Muscle of arm (tissue), 1 donor: ENCODE measurements at regions not wholly inside any gene's neighbourhood (a gene's known extent, or its start where the extent isn't known, plus 50 kb on each side); places are given as distances from the start of the nearest gene placed in this dataset.
"Not testable (repeated sequence)": the region's sequence is repeated elsewhere in the genome, so short reads cannot be mapped to it uniquely, and the experiment has no call there.

Experiments used
- DNase-seq: peaks from one replicate; pipeline ENCODE4 v3.0.0-alpha.2; 2013

GRCh38 chr2:242069938-242070395, 200.4 kb downstream of the RTP5 start:
- not testable (repeated sequence) for DNase-seq

- DNase-seq: not testable (repeated sequence)
Measured at GRCh38 chr2:242070726-242071125, 201.2 kb downstream of the RTP5 start.

- not testable (repeated sequence) for DNase-seq
Measured at GRCh38 chr2:242071377-242071776, 201.8 kb downstream of the RTP5 start.

- DNase-seq: not testable (repeated sequence)
Measured at GRCh38 chr2:242071936-242072335, 202.4 kb downstream of the RTP5 start.

GRCh38 chr2:242075168-242075567, 205.6 kb downstream of the RTP5 start:
- no peak for DNase-seq

GRCh38 chr2:242075696-242076095, 206.2 kb downstream of the RTP5 start:
- DNase-seq: no peak

GRCh38 chr2:242076184-242076583, 206.7 kb downstream of the RTP5 start:
- DNase-seq: not testable (repeated sequence)

GRCh38 chr2:242078426-242078825, 208.9 kb downstream of the RTP5 start:
- DNase-seq: not testable (repeated sequence)

GRCh38 chr2:242079792-242080191, 210.3 kb downstream of the RTP5 start:
- DNase-seq: not testable (repeated sequence)

GRCh38 chr2:242080575-242081214, 211.2 kb downstream of the RTP5 start:
- not testable (repeated sequence) for DNase-seq

- DNase-seq: not testable (repeated sequence)
Measured at GRCh38 chr2:242084034-242084433, 214.5 kb downstream of the RTP5 start.

- not testable (repeated sequence) for DNase-seq
Measured at GRCh38 chr2:242085024-242085674, 215.6 kb downstream of the RTP5 start.

GRCh38 chr2:242085941-242086621, 216.6 kb downstream of the RTP5 start:
- DNase-seq: peak; percentile 7

GRCh38 chr2:242088044-242088443, 218.5 kb downstream of the RTP5 start:
- DNase-seq: peak; percentile 7

- DNase-seq: peak; percentile 85
Measured at GRCh38 chr2:242088471-242089212, 219.1 kb downstream of the RTP5 start.

- DNase-seq: not testable (repeated sequence)
Measured at GRCh38 chr2:242089213-242089549, 219.7 kb downstream of the RTP5 start.

- not testable (repeated sequence) for DNase-seq
Measured at GRCh38 chr2:242097278-242097677, 227.7 kb downstream of the RTP5 start.

GRCh38 chr2:242098034-242098433, 228.5 kb downstream of the RTP5 start:
- DNase-seq: no peak

GRCh38 chr2:242098445-242099128, 229.1 kb downstream of the RTP5 start:
- no peak for DNase-seq

- not testable (repeated sequence) for DNase-seq
Measured at GRCh38 chr2:242103093-242103492, 233.6 kb downstream of the RTP5 start.

GRCh38 chr2:242104202-242104956, 234.8 kb downstream of the RTP5 start:
- DNase-seq: not testable (repeated sequence)
